ENCODE measurements at regions not wholly inside any gene's neighbourhood (a gene's known extent, or its start where the extent isn't known, plus 50 kb on each side); places are given as distances from the start of the nearest gene placed in this dataset.

GRCh38 chr7:125279961-125280360 lies 350.3 kb upstream of the POT1 start:
- no peak for FAIRE-seq
- DNase-seq (ENCODE audit: low read depth in 1 of 2, low spot score in 1 of 2): no peak
- Histone ChIP-seq H3K4me3 (no peak overlapping the region), H3K4me1 (no peaks in the 10 kb centered on the region), H3K9me3 (no peaks in the 10 kb centered on the region), H3K27ac (no peak overlapping the region), H3K4me2 (no peak overlapping the region)
- CTCF ChIA-PET: interaction anchor here (0.7 to 0.9 kb wide), 2 partner anchors 11 to 52 kb away, joined by 3 to 4 read pairs; no protein-coding TSS in a partner anchor
- no peak for TF ChIP-seq FOXS1 (CRISPR knock-in tag; IDR thresholded peaks at IDR 0.05)
- no peak for TF ChIP-seq ATOH8 (CRISPR knock-in tag; IDR thresholded peaks at IDR 0.05; ENCODE audit: low read depth)
- TF ChIP-seq ZNF302 (CRISPR knock-in tag; IDR thresholded peaks at IDR 0.05): no peak
- no peak for TF ChIP-seq HOXA7 (CRISPR knock-in tag; IDR thresholded peaks at IDR 0.05)
- TF ChIP-seq KDM5A (IDR thresholded peaks at IDR 0.05): no peak
- TF ChIP-seq, protein P1, sequence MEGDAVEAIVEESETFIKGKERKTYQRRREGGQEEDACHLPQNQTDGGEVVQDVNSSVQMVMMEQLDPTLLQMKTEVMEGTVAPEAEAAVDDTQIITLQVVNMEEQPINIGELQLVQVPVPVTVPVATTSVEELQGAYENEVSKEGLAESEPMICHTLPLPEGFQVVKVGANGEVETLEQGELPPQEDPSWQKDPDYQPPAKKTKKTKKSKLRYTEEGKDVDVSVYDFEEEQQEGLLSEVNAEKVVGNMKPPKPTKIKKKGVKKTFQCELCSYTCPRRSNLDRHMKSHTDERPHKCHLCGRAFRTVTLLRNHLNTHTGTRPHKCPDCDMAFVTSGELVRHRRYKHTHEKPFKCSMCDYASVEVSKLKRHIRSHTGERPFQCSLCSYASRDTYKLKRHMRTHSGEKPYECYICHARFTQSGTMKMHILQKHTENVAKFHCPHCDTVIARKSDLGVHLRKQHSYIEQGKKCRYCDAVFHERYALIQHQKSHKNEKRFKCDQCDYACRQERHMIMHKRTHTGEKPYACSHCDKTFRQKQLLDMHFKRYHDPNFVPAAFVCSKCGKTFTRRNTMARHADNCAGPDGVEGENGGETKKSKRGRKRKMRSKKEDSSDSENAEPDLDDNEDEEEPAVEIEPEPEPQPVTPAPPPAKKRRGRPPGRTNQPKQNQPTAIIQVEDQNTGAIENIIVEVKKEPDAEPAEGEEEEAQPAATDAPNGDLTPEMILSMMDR (IDR thresholded peaks at IDR 0.05): no peak
- no peak for TF ChIP-seq NFE2L2 (conservative IDR thresholded peaks at IDR 0.05; ENCODE audit: low read length)
- TF ChIP-seq EHMT2 (IDR thresholded peaks at IDR 0.05; ENCODE audit: low read depth): no peak
- TF ChIP-seq BHLHE40 (IDR thresholded peaks at IDR 0.05; ENCODE audit: low read depth, low read length): no peak
- TF ChIP-seq MAFK (IDR thresholded peaks at IDR 0.05; ENCODE audit: partially characterized antibody): no peak
- TF ChIP-seq SREBF2 (IDR thresholded peaks at IDR 0.05): no peak
- TF ChIP-seq NPAS2 (CRISPR knock-in tag; IDR thresholded peaks at IDR 0.05; ENCODE audit: borderline replicate concordance): no peak
- no peak for TF ChIP-seq KDM1A (IDR thresholded peaks at IDR 0.05; ENCODE audit: low read depth)
- no peak for TF ChIP-seq HOXB5 (CRISPR knock-in tag; IDR thresholded peaks at IDR 0.05)
- ATAC-seq: no peak
- WGBS (ENCODE audit: missing lambda C conversion rate): 4% methylated on average over 2 of the region's 2 CpGs
- POLR2A ChIA-PET: no interaction called here

- ChIA-PET CTCF (no interaction called here), POLR2A (no interaction called here)
- ATAC-seq: no peak
- H3K4me1 ChIP-seq: no peaks in the 10 kb centered on the region
- TF ChIP-seq HEYL (CRISPR knock-in tag; IDR thresholded peaks at IDR 0.05): no peak
- TF ChIP-seq NFE2L2 (conservative IDR thresholded peaks at IDR 0.05; ENCODE audit: low read length): no peak
- TF ChIP-seq CBX2 (IDR thresholded peaks at IDR 0.05; ENCODE audit: borderline replicate concordance, low read depth): no peak
- no peak for TF ChIP-seq SMC3 (IDR thresholded peaks at IDR 0.05)
- no peak for TF ChIP-seq JUN (IDR thresholded peaks at IDR 0.05)
- TF ChIP-seq CBX8 (IDR thresholded peaks at IDR 0.05): no peak
- no peak for TF ChIP-seq BCL3 (IDR thresholded peaks at IDR 0.05)
- TF ChIP-seq, protein P2, sequence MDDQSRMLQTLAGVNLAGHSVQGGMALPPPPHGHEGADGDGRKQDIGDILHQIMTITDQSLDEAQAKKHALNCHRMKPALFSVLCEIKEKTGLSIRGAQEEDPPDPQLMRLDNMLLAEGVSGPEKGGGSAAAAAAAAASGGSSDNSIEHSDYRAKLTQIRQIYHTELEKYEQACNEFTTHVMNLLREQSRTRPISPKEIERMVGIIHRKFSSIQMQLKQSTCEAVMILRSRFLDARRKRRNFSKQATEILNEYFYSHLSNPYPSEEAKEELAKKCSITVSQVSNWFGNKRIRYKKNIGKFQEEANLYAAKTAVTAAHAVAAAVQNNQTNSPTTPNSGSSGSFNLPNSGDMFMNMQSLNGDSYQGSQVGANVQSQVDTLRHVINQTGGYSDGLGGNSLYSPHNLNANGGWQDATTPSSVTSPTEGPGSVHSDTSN (IDR thresholded peaks at IDR 0.05): no peak
- no peak for TF ChIP-seq HMGXB4 (CRISPR knock-in tag; IDR thresholded peaks at IDR 0.05; ENCODE audit: borderline replicate concordance)
- no peak for TF ChIP-seq TP53 (CRISPR knock-in tag; IDR thresholded peaks at IDR 0.05)
- TF ChIP-seq TFCP2L1 (CRISPR knock-in tag; IDR thresholded peaks at IDR 0.05): no peak
- no peak for TF ChIP-seq CHD2 (IDR thresholded peaks at IDR 0.05; ENCODE audit: low read length, partially characterized antibody)
- no peak for TF ChIP-seq ZNF302 (CRISPR knock-in tag; IDR thresholded peaks at IDR 0.05)
- no peak for TF ChIP-seq HOXB13 (CRISPR knock-in tag; IDR thresholded peaks at IDR 0.05; ENCODE audit: low read depth)
- no peak for TF ChIP-seq MYC (IDR thresholded peaks at IDR 0.05; ENCODE audit: borderline replicate concordance, low read length)
- no peak for TF ChIP-seq CHD4 (IDR thresholded peaks at IDR 0.05; ENCODE audit: borderline replicate concordance)
- no peak for TF ChIP-seq SREBF2 (IDR thresholded peaks at IDR 0.05)
- no peak for TF ChIP-seq CEBPB (IDR thresholded peaks at IDR 0.05)
- TF ChIP-seq HOXB5 (CRISPR knock-in tag; IDR thresholded peaks at IDR 0.05): no peak
- WGBS (ENCODE audit: missing lambda C conversion rate): 0% methylated on average over 1 of the region's 1 CpG
- no peak for DNase-seq (ENCODE audit: low read depth in 1 of 2, low spot score in 1 of 2)
- no peak for FAIRE-seq
- H3K4me2 ChIP-seq: no peak overlapping the region
- no peak overlapping the region for H3K27ac ChIP-seq
- no peak overlapping the region for H3K4me3 ChIP-seq
- no peaks in the 10 kb centered on the region for H3K9me3 ChIP-seq
Measured at GRCh38 chr7:125278318-125278717, 348.7 kb upstream of the POT1 start.
